ENCODE measurements at regions not wholly inside any gene's neighbourhood (a gene's known extent, or its start where the extent isn't known, plus 50 kb on each side); places are given as distances from the start of the nearest gene placed in this dataset.

DNA sequence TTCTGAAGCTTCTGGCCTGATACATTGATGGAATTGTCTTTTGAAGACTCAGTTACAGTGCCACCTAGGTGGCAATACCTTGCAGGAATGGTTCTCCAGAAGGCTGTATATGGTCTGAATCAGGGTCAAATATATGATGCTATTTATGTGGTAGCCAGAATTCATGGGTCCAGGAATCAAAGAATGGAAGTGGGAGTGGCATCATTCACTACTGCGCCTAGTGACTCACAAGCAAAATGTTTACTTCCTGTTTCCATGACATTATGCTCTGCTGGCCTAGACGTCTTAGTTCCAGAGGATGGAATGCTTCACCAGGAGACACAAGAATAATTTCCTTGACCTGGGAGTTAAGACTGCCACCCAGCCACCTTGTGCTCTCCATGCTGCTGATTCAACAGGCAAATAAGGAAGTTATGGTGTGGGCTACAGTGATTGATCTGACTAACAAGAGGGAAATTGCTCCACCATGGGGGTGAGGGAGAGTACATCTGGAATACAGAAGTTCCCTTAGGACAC, 491.8 kb downstream of the ETS1 start:
- no peak for DNase-seq (ENCODE audit: low read depth in 3 of 3)

DNA sequence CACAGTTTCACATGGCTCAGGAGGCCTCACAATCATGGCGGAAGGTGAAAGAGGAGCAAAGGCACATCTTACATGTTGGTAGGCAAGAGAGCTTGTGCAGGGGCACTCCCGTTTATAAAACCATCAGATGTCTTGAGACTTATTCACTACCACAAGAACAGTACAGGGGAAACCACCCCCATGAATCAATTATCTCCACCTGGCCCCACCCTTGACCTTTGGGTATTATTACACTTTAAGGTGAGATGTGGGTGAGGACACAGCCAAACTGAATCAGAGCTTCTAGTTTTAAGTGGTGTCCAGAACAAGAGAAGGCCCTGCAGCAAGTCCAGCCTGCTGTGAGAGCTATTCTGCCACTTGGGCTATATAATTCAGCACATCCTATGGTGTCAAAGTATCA, 493.7 kb downstream of the ETS1 start:
- no peak for DNase-seq (ENCODE audit: low read depth in 3 of 3)

DNA sequence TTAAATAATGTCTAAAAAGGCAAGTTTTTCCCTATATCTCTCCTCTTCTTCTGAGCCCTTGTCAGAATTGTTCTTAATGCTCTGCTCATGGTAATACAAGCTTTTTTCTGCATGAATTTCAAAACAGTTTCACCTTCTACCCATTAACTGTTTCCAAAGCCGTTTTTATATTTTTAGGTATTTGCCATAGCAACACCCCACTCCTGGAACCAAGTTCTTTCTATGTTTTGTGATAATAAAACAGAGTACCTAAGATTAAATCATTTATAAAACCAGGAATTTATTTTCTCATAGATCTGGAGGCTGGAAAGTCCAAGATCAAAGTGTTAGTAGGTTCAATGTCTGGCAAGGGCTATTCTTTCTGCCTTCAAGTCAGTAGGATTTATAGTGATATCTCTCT, 497.4 kb downstream of the ETS1 start:
- DNase-seq (ENCODE audit: low read depth in 3 of 3) = no peak

- DNase-seq (ENCODE audit: low read depth in 3 of 3) = no peak
Observed at GRCh38 chr11:128086794-128087193, 500.6 kb downstream of the ETS1 start.

DNA sequence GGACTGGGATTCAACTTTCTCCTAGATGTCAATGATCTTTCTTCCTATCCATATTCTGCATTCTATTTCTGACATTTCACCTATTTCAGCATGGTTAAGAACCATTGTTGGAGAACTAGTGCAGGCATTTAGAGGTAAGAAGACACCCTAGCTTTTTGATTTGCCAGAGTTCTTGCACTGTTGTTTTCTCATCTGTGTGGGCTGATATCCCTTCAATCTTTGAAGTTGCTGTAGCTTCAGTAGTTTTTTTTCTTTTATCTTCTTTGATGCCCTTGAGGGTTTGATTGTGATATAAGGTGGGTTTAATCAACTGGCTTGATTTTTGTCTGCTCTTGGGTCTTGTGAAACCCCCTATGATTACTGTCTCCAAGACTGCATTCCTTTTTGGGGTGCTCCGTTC, 502.1 kb downstream of the ETS1 start:
- no peak for DNase-seq (ENCODE audit: low read depth in 3 of 3)

DNA sequence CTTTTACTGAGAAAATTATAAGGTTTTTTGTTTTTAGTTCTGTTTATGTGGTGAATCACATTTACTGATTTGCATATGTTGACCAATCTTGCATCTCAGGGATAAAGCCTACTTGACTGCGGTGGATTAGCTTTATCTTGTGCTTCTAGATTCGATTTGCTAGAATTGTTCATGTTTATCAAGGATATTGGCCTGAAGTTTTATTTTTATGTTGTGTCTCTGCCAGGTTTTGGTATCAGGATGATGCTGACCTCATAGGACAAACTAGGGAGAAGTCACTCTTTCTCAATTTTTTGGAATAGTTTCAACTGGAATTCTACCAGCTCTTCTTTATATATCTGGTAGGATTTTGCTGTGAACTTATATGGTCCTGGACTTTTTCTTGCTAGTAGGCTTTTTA, 504.8 kb downstream of the ETS1 start:
- DNase-seq (ENCODE audit: low read depth in 3 of 3) = no peak

DNA sequence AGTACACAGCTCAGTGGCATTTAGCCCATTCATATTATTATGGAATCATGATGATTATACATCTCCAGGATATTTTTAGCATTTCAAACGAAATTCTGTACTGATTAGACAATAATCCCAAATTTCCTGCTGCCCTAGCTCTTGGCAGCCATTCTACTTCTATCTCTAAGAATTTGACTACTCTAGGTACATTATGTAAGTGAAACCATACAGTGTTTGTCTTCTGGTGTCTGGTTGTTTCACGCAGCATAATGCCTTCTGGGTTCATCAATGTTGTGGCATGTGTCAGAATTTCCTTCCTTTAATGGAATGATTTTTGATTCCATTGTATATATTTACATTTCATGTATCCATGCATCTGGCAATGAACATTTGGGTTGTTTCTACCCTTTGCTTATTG, 517.7 kb downstream of the ETS1 start:
- DNase-seq (ENCODE audit: low read depth in 3 of 3) = no peak

DNA sequence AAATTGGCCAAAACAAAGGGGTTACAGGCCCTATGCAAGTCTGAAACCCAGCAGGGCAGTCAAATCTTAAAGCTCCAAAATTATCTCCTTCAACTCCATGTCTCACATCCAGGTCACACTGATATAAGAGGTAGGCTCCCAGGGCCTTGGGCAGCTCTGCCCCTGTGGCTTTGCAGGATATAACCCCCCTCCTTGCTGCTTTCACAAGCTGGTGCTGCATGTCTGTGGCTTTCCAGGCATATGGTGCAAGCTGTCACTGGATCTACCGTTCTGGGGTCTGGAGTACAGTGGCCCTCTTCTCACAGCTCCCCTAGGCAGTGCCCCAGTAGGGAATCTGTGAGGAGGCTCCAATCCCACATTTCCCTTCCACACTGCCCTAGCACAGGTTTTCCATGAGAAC, 519.6 kb downstream of the ETS1 start:
- DNase-seq (ENCODE audit: low read depth in 3 of 3) = no peak

DNA sequence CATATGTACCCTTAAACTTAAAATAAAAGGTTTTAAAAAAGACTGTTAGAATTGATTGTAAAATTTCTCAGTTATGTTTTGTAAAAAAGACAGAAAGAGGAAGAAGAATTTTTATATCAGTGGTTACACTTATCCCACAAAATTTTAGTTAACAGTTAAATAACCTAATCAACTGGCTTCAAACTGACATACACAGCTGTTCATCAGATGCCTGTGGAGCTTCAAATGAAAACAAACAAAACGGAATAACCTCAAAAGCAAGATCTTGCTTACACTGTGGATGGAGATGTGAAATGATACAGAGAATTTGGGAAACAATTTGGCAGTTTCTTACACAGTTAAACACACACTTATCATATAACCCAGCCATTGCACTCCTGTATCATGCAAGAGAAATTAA, 521.0 kb downstream of the ETS1 start:
- no peak for DNase-seq (ENCODE audit: low read depth in 3 of 3)

DNA sequence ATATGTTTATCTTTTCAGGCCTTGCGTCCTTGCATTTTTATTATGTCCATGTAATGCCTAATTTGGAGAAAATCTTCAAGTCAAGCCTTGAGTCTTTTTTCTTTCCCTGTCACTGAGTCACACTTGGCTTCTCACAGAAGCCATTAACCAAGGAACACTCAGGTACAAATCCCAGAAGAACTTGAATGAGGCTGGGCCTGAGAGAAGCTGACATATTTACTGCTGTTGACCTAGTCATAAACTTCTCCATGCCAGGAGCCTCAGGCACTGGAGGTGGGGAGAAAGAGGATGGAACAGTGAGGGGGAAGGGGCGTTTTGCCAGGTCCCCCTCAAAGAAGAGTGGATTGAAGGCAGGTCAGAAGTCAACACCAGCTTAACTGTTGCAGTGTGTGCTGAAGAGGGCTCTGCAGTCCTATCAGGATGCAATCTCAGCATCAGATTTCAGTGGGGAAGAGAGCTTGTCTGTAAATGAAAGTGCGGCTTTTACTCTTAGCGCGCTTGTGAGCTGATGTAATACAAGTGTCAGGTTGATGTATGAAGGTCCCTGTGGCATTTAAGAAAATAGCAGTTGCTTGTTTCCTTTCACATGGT, 526.0 kb downstream of the ETS1 start:
- no peak for DNase-seq (ENCODE audit: low read depth in 3 of 3)

- DNase-seq (ENCODE audit: low read depth in 3 of 3) = no peak
Observed at GRCh38 chr11:128058580-128059208, 528.7 kb downstream of the ETS1 start.

DNA sequence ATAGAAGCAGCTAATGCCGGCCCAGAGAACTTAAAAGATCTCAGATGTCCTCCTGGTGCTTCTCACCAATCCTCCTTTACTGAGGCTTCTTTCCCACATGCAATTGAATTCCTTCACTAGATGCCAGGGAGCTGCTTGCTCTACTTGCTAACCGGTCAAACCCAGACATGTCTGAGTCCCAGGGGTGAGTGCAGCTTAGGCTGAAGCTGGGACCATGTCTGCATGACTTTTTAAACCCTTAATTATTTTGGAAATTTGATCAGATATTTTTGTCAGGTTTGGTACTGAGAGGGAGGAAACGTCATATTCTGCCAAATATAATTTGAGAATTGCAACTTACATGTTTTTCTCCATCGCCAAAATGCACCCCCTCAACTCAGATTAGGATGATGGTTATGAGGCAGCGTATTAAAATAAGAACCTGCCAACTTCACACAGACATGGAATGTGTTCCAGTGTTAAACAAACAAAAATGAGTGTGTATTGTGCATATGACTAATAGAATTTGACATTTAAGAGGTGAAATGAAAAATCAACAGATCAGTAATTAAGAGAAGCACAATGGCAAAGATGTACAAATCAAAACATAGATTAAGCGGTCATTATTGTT, 529.5 kb downstream of the ETS1 start:
- DNase-seq (ENCODE audit: low read depth in 3 of 3) = no peak

- no peak for DNase-seq (ENCODE audit: low read depth in 3 of 3)
Observed at GRCh38 chr11:128055576-128056217, 531.7 kb downstream of the ETS1 start.

- DNase-seq (ENCODE audit: low read depth in 3 of 3) = no peak
Observed at GRCh38 chr11:128053981-128054931, 533.1 kb downstream of the ETS1 start.

- DNase-seq (ENCODE audit: low read depth in 3 of 3) = no peak
Observed at GRCh38 chr11:128052912-128053641, 534.3 kb downstream of the ETS1 start.

GRCh38 chr11:128048121-128048520, 539.2 kb downstream of the ETS1 start:
- DNase-seq (ENCODE audit: low read depth in 3 of 3) = no peak

DNA sequence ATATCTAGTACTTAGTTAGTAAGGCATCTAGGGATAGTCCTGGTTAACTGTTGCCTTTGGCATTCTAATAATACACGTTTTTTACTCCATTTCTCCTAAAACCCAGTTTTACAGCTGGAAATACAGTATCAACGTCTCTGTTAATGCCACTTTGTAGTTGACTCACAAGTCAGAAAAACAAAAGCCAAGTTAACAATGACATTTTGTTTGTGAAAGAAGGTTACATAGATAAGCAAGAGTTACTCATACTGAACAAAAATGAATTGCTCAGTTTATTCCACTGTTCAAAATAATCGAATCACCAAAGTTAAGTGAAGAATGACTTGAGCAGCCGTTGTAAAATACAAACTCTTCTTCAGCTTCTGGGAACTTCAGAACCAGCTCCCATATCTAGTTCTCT, 540.3 kb downstream of the ETS1 start:
- no peak for DNase-seq (ENCODE audit: low read depth in 3 of 3)

- no peak for DNase-seq (ENCODE audit: low read depth in 3 of 3)
Observed at GRCh38 chr11:128046213-128046612, 541.1 kb downstream of the ETS1 start.

DNA sequence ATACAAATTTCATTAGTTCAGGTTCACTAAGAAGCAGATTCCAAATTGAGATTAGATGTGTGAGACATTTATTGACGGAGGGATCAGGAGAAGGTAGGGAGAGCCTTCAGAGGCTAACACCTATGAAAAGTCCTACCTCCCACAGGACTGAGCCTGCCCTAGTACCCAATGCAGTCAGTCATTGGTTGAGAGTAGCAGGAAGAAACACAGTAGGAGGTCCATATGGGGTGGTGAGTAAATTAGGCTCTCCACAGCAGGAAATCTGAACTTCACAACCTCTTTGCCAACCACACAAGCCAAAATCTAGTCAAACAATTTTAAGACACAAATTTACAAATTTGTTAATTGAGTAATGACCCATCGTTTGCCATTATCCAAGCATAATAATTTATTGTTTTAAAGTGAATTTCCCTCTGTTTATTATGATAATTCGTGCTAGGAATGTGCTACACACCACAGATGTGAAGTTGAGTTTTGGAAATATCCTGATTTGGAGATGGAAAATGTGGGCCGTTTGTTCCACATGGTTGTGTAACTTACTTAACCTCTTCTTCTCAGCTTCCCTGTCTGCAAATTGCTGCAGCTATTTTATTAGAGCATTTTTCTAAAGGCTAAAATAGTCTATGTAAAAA, 542.1 kb downstream of the ETS1 start:
- no peak for DNase-seq (ENCODE audit: low read depth in 3 of 3)

GRCh38 chr11:128042290-128042751, 545.0 kb downstream of the ETS1 start:
- no peak for DNase-seq (ENCODE audit: low read depth in 3 of 3)
